Hepatocyte (in vitro differentiated cells): ENCODE measurements at regions not wholly inside any gene's neighbourhood (a gene's known extent, or its start where the extent isn't known, plus 50 kb on each side); places are given as distances from the start of the nearest gene placed in this dataset.

ENCODE experiments used
- CTCF ChIP-seq: fragments of 200-600 bp; sonication (generic); IDR thresholded peaks from 2 replicates; pipeline ENCODE4 v1.5.1; 2016; ENCODE audit warnings: antibody characterized with exemption, mild to moderate bottlenecking; ENCODE audit not compliant: poor library complexity
- EZH2 ChIP-seq: fragments of 200-600 bp; sonication (generic); IDR thresholded peaks from 2 replicates; pipeline ENCODE4 v1.6.1; 2016; ENCODE audit warnings: antibody characterized with exemption, mild to moderate bottlenecking, borderline replicate concordance
- EZH2phosphoT487 ChIP-seq: fragments of 200-600 bp; sonication (generic); IDR thresholded peaks from one replicate; pipeline ENCODE4 v1.6.1; 2018; ENCODE audit warnings: antibody characterized with exemption, mild to moderate bottlenecking, low read depth, moderate library complexity; ENCODE audit not compliant: unreplicated experiment, severe bottlenecking

GRCh38 chr16:9484881-9485280 lies 393.4 kb downstream of the HAPSTR1 start:
- TF ChIP-seq EZH2 (no peak), EZH2phosphoT487 (no peak), CTCF (no peak)
